SK-N-SH treated with all-trans-retinoic acid at 6 μM for 48 hours (cell line): ENCODE measurements at regions not wholly inside any gene's neighbourhood (a gene's known extent, or its start where the extent isn't known, plus 50 kb on each side); places are given as distances from the start of the nearest gene placed in this dataset.
"Not testable (repeated sequence)": the region's sequence is repeated elsewhere in the genome, so short reads cannot be mapped to it uniquely, and the experiment has no call there.

Experiments
- ATAC-seq: fragments of 200-7000 bp; cut with Tn5 transposase; 3 replicates; pipeline ENCODE4 v1.9.1; 2020; ENCODE audit warnings: mild to moderate bottlenecking, moderate library complexity
- ARNTL ChIP-seq: fragments of 450-650 bp; formaldehyde crosslinking; IDR thresholded peaks from 2 replicates; pipeline ENCODE4 v1.5.0; 2020; ENCODE audit warnings: low read depth, mild to moderate bottlenecking, moderate library complexity, borderline replicate concordance
- BACH2 ChIP-seq: fragments of 250-450 bp; sonication (Bioruptor Pico); IDR thresholded peaks from 2 replicates; pipeline ENCODE4 v1.9.0; 2021; ENCODE audit warnings: mild to moderate bottlenecking, borderline replicate concordance
- CREB5 ChIP-seq: fragments of 250-450 bp; sonication (Bioruptor Pico); IDR thresholded peaks from 2 replicates; pipeline ENCODE4 v1.5.1; 2020; ENCODE audit warnings: low read depth, mild to moderate bottlenecking, moderate library complexity
- ESRRG ChIP-seq: fragments of 250-450 bp; sonication (Bioruptor Pico); IDR thresholded peaks from 2 replicates; pipeline ENCODE4 v1.6.1; 2021; ENCODE audit warnings: mild to moderate bottlenecking
- ISL1 ChIP-seq: fragments of 250-450 bp; sonication (Bioruptor Pico); IDR thresholded peaks from 2 replicates; pipeline ENCODE4 v2.1.2; 2022; ENCODE audit warnings: mild to moderate bottlenecking, moderate library complexity
- OSR1 ChIP-seq: fragments of 250-450 bp; sonication (Bioruptor Pico); IDR thresholded peaks from 2 replicates; pipeline ENCODE4 v1.8.0; 2022; ENCODE audit warnings: moderate library complexity, mild to moderate bottlenecking, inconsistent platforms
- POU6F1 ChIP-seq: fragments of 250-450 bp; sonication (Bioruptor Pico); IDR thresholded peaks from 2 replicates; pipeline ENCODE4 v1.8.0; 2021; ENCODE audit warnings: low read depth, mild to moderate bottlenecking, moderate library complexity, borderline replicate concordance
- PPARA ChIP-seq: fragments of 250-450 bp; sonication (Bioruptor Pico); IDR thresholded peaks from 2 replicates; pipeline ENCODE4 v1.5.0; 2020; ENCODE audit warnings: mild to moderate bottlenecking, borderline replicate concordance
- SNAI2 ChIP-seq: fragments of 250-450 bp; sonication (Bioruptor Pico); IDR thresholded peaks from 2 replicates; pipeline ENCODE4 v1.5.0; 2020; ENCODE audit warnings: mild to moderate bottlenecking, moderate library complexity
- TOX ChIP-seq: fragments of 250-450 bp; sonication (Bioruptor Pico); IDR thresholded peaks from 2 replicates; pipeline ENCODE4 v1.8.0; 2021; ENCODE audit warnings: mild to moderate bottlenecking, moderate library complexity, borderline replicate concordance
- ZC3H10 ChIP-seq: fragments of 250-450 bp; sonication (Bioruptor Pico); IDR thresholded peaks from 2 replicates; pipeline ENCODE4 v1.5.1; 2021; ENCODE audit warnings: mild to moderate bottlenecking, moderate library complexity
- ZFP3 ChIP-seq: fragments of 250-450 bp; sonication (Bioruptor Pico); IDR thresholded peaks from 2 replicates; pipeline ENCODE4 v1.5.0; 2020; ENCODE audit warnings: mild to moderate bottlenecking, moderate library complexity
- ZFP30 ChIP-seq: fragments of 450-650 bp; formaldehyde crosslinking; IDR thresholded peaks from 2 replicates; pipeline ENCODE4 v1.5.0; 2022; ENCODE audit warnings: mild to moderate bottlenecking, moderate library complexity
- ZNF565 ChIP-seq: fragments of 450-650 bp; formaldehyde crosslinking; conservative IDR thresholded peaks from 2 replicates; pipeline ENCODE4 v1.5.0; 2020; ENCODE audit warnings: low read depth, mild to moderate bottlenecking, moderate library complexity
- ZNF70 ChIP-seq: fragments of 450-650 bp; formaldehyde crosslinking; IDR thresholded peaks from 2 replicates; pipeline ENCODE4 v1.5.0; 2020; ENCODE audit warnings: mild to moderate bottlenecking, moderate library complexity
- ZNF8 ChIP-seq: fragments of 450-650 bp; formaldehyde crosslinking; IDR thresholded peaks from 2 replicates; pipeline ENCODE4 v1.5.0; 2020; ENCODE audit warnings: mild to moderate bottlenecking, moderate library complexity
- TF ChIP-seq, protein P1 (sequence below): fragments of 250-450 bp; sonication (Bioruptor Pico); IDR thresholded peaks from 2 replicates; pipeline ENCODE4 v1.8.0; 2020; ENCODE audit warnings: mild to moderate bottlenecking, moderate library complexity, borderline replicate concordance
- TF ChIP-seq, protein P2 (sequence below): fragments of 250-450 bp; sonication (Bioruptor Pico); IDR thresholded peaks from 2 replicates; pipeline ENCODE4 v1.5.1; 2021; ENCODE audit warnings: mild to moderate bottlenecking, moderate library complexity

DNA sequence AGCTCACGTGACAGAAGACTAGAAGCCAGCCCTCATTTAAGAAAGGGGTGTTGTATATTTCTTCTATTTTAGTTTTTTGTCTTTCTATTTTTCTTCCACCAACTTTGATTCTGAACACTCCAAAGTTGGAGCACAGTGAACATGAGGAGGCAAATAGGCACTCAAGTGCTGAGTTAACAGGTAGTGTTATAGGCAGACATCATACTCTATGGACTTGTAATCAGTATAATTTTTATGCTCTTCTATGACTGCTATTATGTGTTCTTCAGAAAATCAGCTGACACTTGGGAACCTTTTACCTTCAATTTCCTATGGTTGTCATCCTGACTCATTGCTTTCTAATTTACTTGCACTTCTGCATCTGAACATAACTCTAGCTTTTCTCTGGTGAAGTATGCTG is 396.3 kb upstream of the EYS start:
- ATAC-seq: no peak
- no peak for TF ChIP-seq POU6F1 (CRISPR knock-in tag)
- peak; percentile 22; the same call in 1 of the 2 replicates for TF ChIP-seq ISL1 (CRISPR knock-in tag)

DNA sequence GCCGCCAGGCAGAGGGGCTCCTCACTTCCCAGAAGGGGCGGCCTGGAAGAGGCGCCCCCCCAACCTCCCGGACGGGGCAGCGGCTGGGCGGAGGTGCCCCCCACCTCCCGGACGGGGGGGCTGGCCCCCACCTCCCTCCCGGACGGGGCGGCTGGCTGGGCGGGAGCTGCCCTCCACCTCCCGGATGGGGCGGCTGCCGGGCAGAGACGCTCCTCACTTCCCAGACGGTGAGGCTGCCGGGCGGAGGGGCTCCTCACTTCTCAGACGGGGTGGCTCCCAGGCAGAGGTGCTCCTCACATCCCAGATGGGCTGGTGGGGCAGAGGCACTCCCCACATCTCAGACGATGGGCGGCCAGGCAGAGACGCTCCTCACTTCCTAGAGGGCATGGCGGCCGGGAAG is 389.7 kb upstream of the EYS start:
- no peak for ATAC-seq
- TF ChIP-seq, protein P1, sequence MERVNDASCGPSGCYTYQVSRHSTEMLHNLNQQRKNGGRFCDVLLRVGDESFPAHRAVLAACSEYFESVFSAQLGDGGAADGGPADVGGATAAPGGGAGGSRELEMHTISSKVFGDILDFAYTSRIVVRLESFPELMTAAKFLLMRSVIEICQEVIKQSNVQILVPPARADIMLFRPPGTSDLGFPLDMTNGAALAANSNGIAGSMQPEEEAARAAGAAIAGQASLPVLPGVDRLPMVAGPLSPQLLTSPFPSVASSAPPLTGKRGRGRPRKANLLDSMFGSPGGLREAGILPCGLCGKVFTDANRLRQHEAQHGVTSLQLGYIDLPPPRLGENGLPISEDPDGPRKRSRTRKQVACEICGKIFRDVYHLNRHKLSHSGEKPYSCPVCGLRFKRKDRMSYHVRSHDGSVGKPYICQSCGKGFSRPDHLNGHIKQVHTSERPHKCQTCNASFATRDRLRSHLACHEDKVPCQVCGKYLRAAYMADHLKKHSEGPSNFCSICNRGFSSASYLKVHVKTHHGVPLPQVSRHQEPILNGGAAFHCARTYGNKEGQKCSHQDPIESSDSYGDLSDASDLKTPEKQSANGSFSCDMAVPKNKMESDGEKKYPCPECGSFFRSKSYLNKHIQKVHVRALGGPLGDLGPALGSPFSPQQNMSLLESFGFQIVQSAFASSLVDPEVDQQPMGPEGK (CRISPR knock-in tag): no peak
- TF ChIP-seq POU6F1 (CRISPR knock-in tag) (no peak), OSR1 (no peak), ZFP3 (no peak)

GRCh38 chr6:66094615-66095014 is 387.6 kb upstream of the EYS start:
- TF ChIP-seq ZFP30 (no peak), ZFP3 (no peak), BACH2 (no peak), ZC3H10 (CRISPR knock-in tag) (no peak), ESRRG (CRISPR knock-in tag) (no peak), ARNTL (CRISPR knock-in tag) (no peak), ZNF70 (no peak), CREB5 (CRISPR knock-in tag) (no peak), SNAI2 (no peak), TOX (CRISPR knock-in tag) (no peak), ZNF565 (CRISPR knock-in tag) (no peak), PPARA (no peak)
- TF ChIP-seq, protein P2, sequence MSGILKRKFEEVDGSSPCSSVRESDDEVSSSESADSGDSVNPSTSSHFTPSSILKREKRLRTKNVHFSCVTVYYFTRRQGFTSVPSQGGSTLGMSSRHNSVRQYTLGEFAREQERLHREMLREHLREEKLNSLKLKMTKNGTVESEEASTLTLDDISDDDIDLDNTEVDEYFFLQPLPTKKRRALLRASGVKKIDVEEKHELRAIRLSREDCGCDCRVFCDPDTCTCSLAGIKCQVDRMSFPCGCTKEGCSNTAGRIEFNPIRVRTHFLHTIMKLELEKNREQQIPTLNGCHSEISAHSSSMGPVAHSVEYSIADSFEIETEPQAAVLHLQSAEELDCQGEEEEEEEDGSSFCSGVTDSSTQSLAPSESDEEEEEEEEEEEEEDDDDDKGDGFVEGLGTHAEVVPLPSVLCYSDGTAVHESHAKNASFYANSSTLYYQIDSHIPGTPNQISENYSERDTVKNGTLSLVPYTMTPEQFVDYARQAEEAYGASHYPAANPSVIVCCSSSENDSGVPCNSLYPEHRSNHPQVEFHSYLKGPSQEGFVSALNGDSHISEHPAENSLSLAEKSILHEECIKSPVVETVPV (CRISPR knock-in tag): no peak
- no peak for ATAC-seq

DNA sequence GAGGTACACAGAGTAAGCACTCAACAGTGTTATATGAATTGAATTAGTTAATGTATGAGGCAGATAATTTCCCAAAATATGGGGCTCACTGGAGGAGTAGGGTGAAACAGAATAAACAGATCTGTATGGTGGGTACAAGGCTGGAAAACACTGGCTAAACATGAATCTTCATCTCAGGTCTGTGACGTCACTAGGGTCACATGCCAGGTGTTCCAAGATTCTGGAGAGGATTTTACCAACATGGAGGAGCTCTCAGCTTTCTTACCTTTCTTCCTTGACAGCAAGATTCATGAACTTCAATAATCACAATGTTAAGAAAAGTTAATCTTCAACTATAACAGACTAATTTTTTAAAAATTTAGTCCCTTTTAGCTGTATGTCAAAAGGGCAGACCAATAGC is 385.3 kb upstream of the EYS start:
- ATAC-seq: not testable (repeated sequence)

DNA sequence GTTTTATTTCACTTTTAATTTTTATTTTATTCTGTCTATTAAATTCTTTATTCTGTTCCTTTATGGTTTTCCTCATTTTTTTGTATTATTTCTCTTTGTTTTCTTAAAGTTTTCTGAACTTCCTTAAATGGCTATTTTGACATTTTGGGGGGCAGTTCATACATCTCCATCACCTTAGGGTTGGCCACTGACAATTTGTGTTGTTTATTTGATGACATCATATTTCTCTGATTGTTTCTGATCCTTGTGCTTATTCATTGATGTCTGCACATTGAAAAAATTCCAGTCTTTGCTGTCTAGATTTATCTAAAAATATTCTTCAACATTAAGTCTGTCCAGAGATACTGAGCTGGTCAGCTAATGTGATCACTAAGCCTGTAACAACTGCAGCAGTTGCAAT is 379.5 kb upstream of the EYS start:
- ATAC-seq: no peak
- TF ChIP-seq CREB5 (CRISPR knock-in tag) (no peak), PPARA (no peak)

GRCh38 chr6:66082914-66083313 is 375.9 kb upstream of the EYS start:
- TF ChIP-seq, protein P1 (CRISPR knock-in tag): no peak
- TF ChIP-seq ZNF8 (no peak), ISL1 (CRISPR knock-in tag) (no peak), OSR1 (no peak), ZNF565 (CRISPR knock-in tag) (no peak)
- TF ChIP-seq, all 23 proteins: peak for 0
- ATAC-seq: no peak
